Stimulated activated CD8-positive, alpha-beta memory T cell treated with anti-CD3 and anti-CD28 coated beads, Interleukin-12 subunit alpha, Interleukin-12 subunit beta, amount 100 ng/mL, for 24 hours (primary cell): ENCODE measurements at regions not wholly inside any gene's neighbourhood (a gene's known extent, or its start where the extent isn't known, plus 50 kb on each side); places are given as distances from the start of the nearest gene placed in this dataset.
"Not testable (repeated sequence)": the region's sequence is repeated elsewhere in the genome, so short reads cannot be mapped to it uniquely, and the experiment has no call there.

ENCODE experiments used
- DNase-seq: peaks from one replicate; pipeline ENCODE4 v3.0.0-alpha.2; 2020; ENCODE audit errors: extremely low read depth

GRCh38 chrY:19644889-19645638 lies 99.5 kb downstream of the KDM5D start:
- no peak for DNase-seq

- no peak for DNase-seq
These were observed 106.7 kb downstream of the KDM5D start for GRCh38 chrY:19637651-19638347.

- DNase-seq = no peak
These were observed 115.6 kb downstream of the KDM5D start for GRCh38 chrY:19628926-19629325.

- DNase-seq = no peak
These were observed 122.1 kb downstream of the KDM5D start for GRCh38 chrY:19622392-19622791.

GRCh38 chrY:19621756-19622155 lies 122.8 kb downstream of the KDM5D start:
- DNase-seq = no peak

GRCh38 chrY:19601113-19601512 lies 143.4 kb downstream of the KDM5D start:
- DNase-seq = no peak

- no peak for DNase-seq
These were observed 143.8 kb downstream of the KDM5D start for GRCh38 chrY:19600711-19601110.

- no peak for DNase-seq
These were observed 154.3 kb downstream of the KDM5D start for GRCh38 chrY:19590235-19590634.

GRCh38 chrY:19589664-19590063 lies 154.9 kb downstream of the KDM5D start:
- DNase-seq = no peak

GRCh38 chrY:19587311-19587710 lies 157.2 kb downstream of the KDM5D start:
- no peak for DNase-seq

- not testable (repeated sequence) for DNase-seq
These were observed 163.5 kb downstream of the KDM5D start for GRCh38 chrY:19580990-19581389.

- DNase-seq = no peak
These were observed 166.1 kb downstream of the KDM5D start for GRCh38 chrY:19578281-19578874.

GRCh38 chrY:19577250-19577649 lies 167.3 kb downstream of the KDM5D start:
- no peak for DNase-seq

- no peak for DNase-seq
These were observed 169.6 kb downstream of the KDM5D start for GRCh38 chrY:19574939-19575338.

GRCh38 chrY:19573646-19574045 lies 170.9 kb downstream of the KDM5D start:
- DNase-seq = no peak

- DNase-seq = no peak
These were observed 173.5 kb downstream of the KDM5D start for GRCh38 chrY:19570999-19571398.

- DNase-seq = no peak
These were observed 176.6 kb downstream of the KDM5D start for GRCh38 chrY:19567943-19568342.

- peak; percentile 47 for DNase-seq
These were observed 177.2 kb downstream of the KDM5D start for GRCh38 chrY:19567051-19567921.

- no peak for DNase-seq
These were observed 185.4 kb downstream of the KDM5D start for GRCh38 chrY:19559161-19559560.

- no peak for DNase-seq
These were observed 194.7 kb downstream of the KDM5D start for GRCh38 chrY:19549671-19550466.
